Vagina (tissue), 2 donors: ENCODE measurements at regions not wholly inside any gene's neighbourhood (a gene's known extent, or its start where the extent isn't known, plus 50 kb on each side); places are given as distances from the start of the nearest gene placed in this dataset.

Experiments
- DNase-seq, 2 donors: peaks; one replicate each; pipeline ENCODE4 v3.0.0-alpha.2; 2017; ENCODE audit errors: extremely low spot score in 2 of 2
- H3K27ac ChIP-seq: fragments of 200-600 bp; sonication (generic); one replicate; pipeline ENCODE4 v1.5.1; 2019
- H3K27me3 ChIP-seq: fragments of 200-600 bp; sonication (generic); one replicate; pipeline ENCODE4 v1.5.1; 2019
- H3K36me3 ChIP-seq, 2 donors: fragments of 200-600 bp; sonication (generic); one replicate each; pipeline ENCODE4 v1.5.1; 2017 to 2019
- H3K4me1 ChIP-seq: fragments of 200-600 bp; sonication (generic); one replicate; pipeline ENCODE4 v1.5.1; 2019
- H3K4me3 ChIP-seq, 2 donors: fragments of 200-600 bp; sonication (generic); 1 replicate in 1 of 2; 2 replicates in 1 of 2; pipeline ENCODE4 v1.5.1; 2016 to 2019
- H3K9me3 ChIP-seq: fragments of 200-600 bp; sonication (generic); one replicate; pipeline ENCODE4 v1.5.1; 2019
- CTCF ChIP-seq, 3 experiments: fragments of 450-650 bp in 2 of 3; fragments of 200-600 bp in 1 of 3; sonication (generic) in 1 of 3; IDR thresholded peaks; one replicate each; pipeline ENCODE4 v1.5.1; 2017 to 2019; ENCODE audit warnings: antibody characterized with exemption in 3 of 3, mild to moderate bottlenecking in 2 of 3, moderate library complexity in 2 of 3
- POLR2A ChIP-seq, 2 donors: fragments of 450-650 bp; IDR thresholded peaks; one replicate each; pipeline ENCODE4 v1.6.1; 2017; ENCODE audit warnings: antibody characterized with exemption in 2 of 2, mild to moderate bottlenecking in 2 of 2, moderate library complexity in 2 of 2
- POLR2AphosphoS5 ChIP-seq, 2 donors: sonication (generic); formaldehyde crosslinking; IDR thresholded peaks; one replicate each; pipeline ENCODE4 v1.9.0; 2017; ENCODE audit warnings: antibody characterized with exemption in 2 of 2, mild to moderate bottlenecking in 2 of 2, low read depth in 1 of 2; ENCODE audit not compliant: insufficient read depth in 1 of 2
- intact Hi-C: fragments of 100-400 bp; cut with DNase I; formaldehyde crosslinking; loops from one replicate; pipeline ENCODE4 v1.15.1; 2023

- H3K9me3 ChIP-seq = no peaks in the 10 kb centered on the region
- H3K4me1 ChIP-seq = no peaks in the 10 kb centered on the region
- H3K27ac ChIP-seq = no peak overlapping the region
- no peaks in the 10 kb centered on the region for H3K27me3 ChIP-seq
- intact Hi-C loops = no loop called here
- no peaks in the 10 kb centered on the region for H3K36me3 ChIP-seq
- TF ChIP-seq POLR2A (IDR thresholded peaks at IDR 0.05) = no peak
- no peak for TF ChIP-seq POLR2AphosphoS5 (IDR thresholded peaks at IDR 0.05; ENCODE audit: insufficient read depth in 1 of 2, low read depth in 1 of 2)
- TF ChIP-seq CTCF (IDR thresholded peaks at IDR 0.05) = no peak
- no peak for DNase-seq
- H3K4me3 ChIP-seq = no peak overlapping the region
Observed at GRCh38 chr5:7078101-7078500, 317.8 kb upstream of the ADCY2 start.

GRCh38 chr5:7078901-7079300 is 317.0 kb upstream of the ADCY2 start:
- Histone ChIP-seq H3K36me3 (no peaks in the 10 kb centered on the region), H3K9me3 (no peaks in the 10 kb centered on the region), H3K4me3 (no peak overlapping the region), H3K27me3 (no peaks in the 10 kb centered on the region), H3K27ac (no peak overlapping the region), H3K4me1 (no peaks in the 10 kb centered on the region)
- TF ChIP-seq CTCF (IDR thresholded peaks at IDR 0.05) = no peak
- no peak for TF ChIP-seq POLR2A (IDR thresholded peaks at IDR 0.05)
- no peak for TF ChIP-seq POLR2AphosphoS5 (IDR thresholded peaks at IDR 0.05; ENCODE audit: insufficient read depth in 1 of 2, low read depth in 1 of 2)
- intact Hi-C loops = no loop called here
- DNase-seq = no peak

- H3K36me3 ChIP-seq = no peaks in the 10 kb centered on the region
- no peak overlapping the region for H3K4me3 ChIP-seq
- DNase-seq = peak in 1 of 2 donors; percentile 37
- no peaks in the 10 kb centered on the region for H3K27me3 ChIP-seq
- no peaks in the 10 kb centered on the region for H3K4me1 ChIP-seq
- intact Hi-C loops = no loop called here
- H3K27ac ChIP-seq = no peak overlapping the region
- TF ChIP-seq CTCF (IDR thresholded peaks at IDR 0.05) = no peak
- TF ChIP-seq POLR2A (IDR thresholded peaks at IDR 0.05) = no peak
- TF ChIP-seq POLR2AphosphoS5 (IDR thresholded peaks at IDR 0.05; ENCODE audit: insufficient read depth in 1 of 2, low read depth in 1 of 2) = no peak
- no peaks in the 10 kb centered on the region for H3K9me3 ChIP-seq
Observed at GRCh38 chr5:7080501-7080900, 315.4 kb upstream of the ADCY2 start.

GRCh38 chr5:7087719-7088297 is 308.1 kb upstream of the ADCY2 start:
- Histone ChIP-seq H3K4me3 (no peak overlapping the region), H3K9me3 (no peaks in the 10 kb centered on the region), H3K27me3 (no peaks in the 10 kb centered on the region), H3K36me3 (no peaks in the 10 kb centered on the region), H3K27ac (no peak overlapping the region), H3K4me1 (no peaks in the 10 kb centered on the region)
- DNase-seq = peak in 1 of 2 donors; percentile 80
- TF ChIP-seq CTCF (IDR thresholded peaks at IDR 0.05) (no peak), POLR2AphosphoS5 (IDR thresholded peaks at IDR 0.05; ENCODE audit: insufficient read depth in 1 of 2, low read depth in 1 of 2) (no peak), POLR2A (IDR thresholded peaks at IDR 0.05) (no peak)
- intact Hi-C loops = no loop called here

GRCh38 chr5:7088849-7089248 is 307.1 kb upstream of the ADCY2 start:
- no peaks in the 10 kb centered on the region for H3K36me3 ChIP-seq
- no peak overlapping the region for H3K4me3 ChIP-seq
- no peaks in the 10 kb centered on the region for H3K9me3 ChIP-seq
- TF ChIP-seq POLR2AphosphoS5 (IDR thresholded peaks at IDR 0.05; ENCODE audit: insufficient read depth in 1 of 2, low read depth in 1 of 2) (no peak), CTCF (IDR thresholded peaks at IDR 0.05) (no peak), POLR2A (IDR thresholded peaks at IDR 0.05) (no peak)
- no peaks in the 10 kb centered on the region for H3K4me1 ChIP-seq
- DNase-seq = no peak
- H3K27me3 ChIP-seq = no peaks in the 10 kb centered on the region
- H3K27ac ChIP-seq = no peak overlapping the region
- intact Hi-C loops = no loop called here
